GM18505 (cell line): ENCODE measurements at regions not wholly inside any gene's neighbourhood (a gene's known extent, or its start where the extent isn't known, plus 50 kb on each side); places are given as distances from the start of the nearest gene placed in this dataset.

Source experiments
- ATAC-seq: cut with Tn5 transposase; IDR thresholded peaks from one replicate; pipeline ENCODE4 v1.9.1; 2021; ENCODE audit not compliant: unreplicated experiment
- POLR2A ChIP-seq: IDR thresholded peaks from 4 replicates; pipeline ENCODE4 v1.6.1; 2011; ENCODE audit warnings: borderline replicate concordance; ENCODE audit not compliant: insufficient read depth, insufficient read length; ENCODE audit errors: extremely low read depth

GRCh38 chr9:87107072-87107471 lies 159.8 kb upstream of the GAS1 start:
- no peak for ATAC-seq
- TF ChIP-seq POLR2A = no peak

DNA sequence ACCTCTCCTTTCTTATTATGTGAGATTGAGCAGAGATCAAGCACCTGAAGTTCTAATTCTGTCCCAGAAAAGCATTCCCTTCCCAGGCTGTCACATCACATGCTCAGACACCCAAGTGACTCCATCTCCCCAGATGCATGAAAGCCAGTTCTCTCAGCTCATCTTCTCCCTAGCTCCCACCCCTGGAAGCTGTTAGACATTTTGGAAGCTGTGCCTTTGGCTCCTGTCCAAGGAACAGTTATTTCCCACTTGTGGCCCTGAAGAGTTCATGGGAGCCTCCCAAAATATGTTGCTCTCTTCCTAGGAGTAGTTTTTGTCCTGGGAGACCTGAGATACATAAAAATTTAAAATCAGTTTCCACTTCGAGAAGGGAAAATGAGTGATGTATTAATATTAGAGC lies 161.4 kb upstream of the GAS1 start:
- no peak for ATAC-seq
- TF ChIP-seq POLR2A = no peak

GRCh38 chr9:87109231-87109631 lies 161.9 kb upstream of the GAS1 start:
- no peak for ATAC-seq
- TF ChIP-seq POLR2A = no peak

DNA sequence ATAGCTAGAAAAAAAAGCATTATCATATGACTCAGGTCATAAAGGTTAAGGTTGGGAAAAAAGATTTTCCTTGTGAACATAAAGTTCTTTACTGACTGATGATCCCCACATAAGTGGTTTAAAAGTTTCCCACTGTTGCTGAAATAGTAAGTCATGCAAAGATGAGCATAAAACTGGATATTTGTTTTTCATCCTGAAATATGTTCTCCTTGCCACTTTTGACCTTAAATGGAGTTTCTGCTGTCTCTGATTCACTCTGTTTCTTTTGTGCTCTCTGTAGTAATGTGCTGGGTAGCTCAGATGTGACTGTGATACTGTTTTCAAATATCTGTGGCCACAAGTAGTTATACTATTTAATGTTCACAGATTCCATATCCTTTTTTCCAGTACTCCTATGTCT lies 162.5 kb upstream of the GAS1 start:
- no peak for TF ChIP-seq POLR2A
- no peak for ATAC-seq

GRCh38 chr9:87111010-87111409 lies 163.7 kb upstream of the GAS1 start:
- ATAC-seq = no peak
- no peak for TF ChIP-seq POLR2A

DNA sequence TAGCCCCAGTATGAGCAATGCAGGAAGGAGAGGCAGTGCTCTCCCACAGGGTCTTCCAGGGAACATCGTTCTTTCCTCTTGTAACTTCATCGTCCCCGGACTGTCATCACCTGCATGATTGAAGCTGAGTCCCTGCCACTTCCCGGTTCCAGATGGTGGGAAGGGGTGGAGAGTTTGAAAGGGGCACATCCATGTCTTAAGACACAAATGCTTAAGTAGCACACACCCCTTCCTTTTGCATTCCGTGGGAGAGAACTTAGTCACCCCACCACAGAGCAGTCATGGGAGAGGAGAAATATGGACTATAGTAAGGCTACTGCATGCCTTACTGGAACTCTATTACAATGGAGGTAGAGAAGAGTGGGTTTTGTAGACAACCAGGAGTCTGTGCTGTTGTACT lies 165.3 kb upstream of the GAS1 start:
- no peak for TF ChIP-seq POLR2A
- ATAC-seq = no peak

- TF ChIP-seq POLR2A = no peak
- ATAC-seq = no peak
Observed at GRCh38 chr9:87113874-87114273, 166.6 kb upstream of the GAS1 start.

GRCh38 chr9:87115785-87116184 lies 168.5 kb upstream of the GAS1 start:
- no peak for ATAC-seq
- no peak for TF ChIP-seq POLR2A

DNA sequence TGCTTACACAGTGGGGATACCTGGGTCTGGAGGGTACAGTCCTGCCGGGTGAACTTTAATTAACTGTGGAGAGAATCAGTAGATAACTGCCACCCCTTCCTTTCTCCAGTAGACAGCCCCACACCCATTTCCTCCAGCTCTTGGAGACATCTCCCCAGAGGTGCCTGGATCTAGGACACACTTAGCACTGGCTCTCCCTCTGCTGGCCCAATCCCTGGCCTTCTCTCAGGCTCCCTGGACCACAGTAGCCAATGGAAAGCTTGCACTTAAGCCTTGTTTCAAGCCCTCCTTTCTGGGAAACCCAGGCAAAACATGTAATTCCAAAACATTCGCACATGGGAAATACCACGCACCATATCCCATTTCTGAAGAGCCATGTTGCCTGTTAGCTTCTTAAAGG lies 169.2 kb upstream of the GAS1 start:
- no peak for TF ChIP-seq POLR2A
- no peak for ATAC-seq

- no peak for TF ChIP-seq POLR2A
- ATAC-seq = no peak
Observed at GRCh38 chr9:87118594-87118993, 171.3 kb upstream of the GAS1 start.

DNA sequence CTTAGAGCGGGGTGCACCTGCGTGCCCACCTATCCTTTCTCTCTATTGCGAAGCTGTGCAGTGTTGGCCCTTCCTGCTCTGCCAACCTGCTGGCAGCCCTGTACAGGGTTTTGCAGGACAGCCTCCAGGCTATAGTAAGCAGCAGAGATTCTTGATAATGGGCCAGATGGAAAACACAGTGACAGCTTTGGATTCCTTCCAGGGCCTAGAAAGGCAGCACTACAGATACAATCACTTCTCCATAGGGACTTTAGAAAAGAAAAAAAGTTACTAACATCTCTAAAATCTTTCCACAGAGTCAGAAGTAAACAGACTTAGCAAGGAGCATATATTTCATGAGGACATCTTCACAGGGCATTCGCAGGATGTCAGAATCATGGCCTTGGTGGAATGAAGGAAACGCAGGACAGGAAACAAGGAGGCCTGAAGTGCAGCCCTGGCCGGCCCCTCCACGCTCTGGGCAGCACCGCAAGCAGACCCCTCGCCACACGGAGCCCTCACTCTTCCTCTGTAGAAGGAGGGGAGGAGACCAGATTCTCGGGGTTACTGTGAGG lies 172.1 kb upstream of the GAS1 start:
- no peak for ATAC-seq
- no peak for TF ChIP-seq POLR2A

DNA sequence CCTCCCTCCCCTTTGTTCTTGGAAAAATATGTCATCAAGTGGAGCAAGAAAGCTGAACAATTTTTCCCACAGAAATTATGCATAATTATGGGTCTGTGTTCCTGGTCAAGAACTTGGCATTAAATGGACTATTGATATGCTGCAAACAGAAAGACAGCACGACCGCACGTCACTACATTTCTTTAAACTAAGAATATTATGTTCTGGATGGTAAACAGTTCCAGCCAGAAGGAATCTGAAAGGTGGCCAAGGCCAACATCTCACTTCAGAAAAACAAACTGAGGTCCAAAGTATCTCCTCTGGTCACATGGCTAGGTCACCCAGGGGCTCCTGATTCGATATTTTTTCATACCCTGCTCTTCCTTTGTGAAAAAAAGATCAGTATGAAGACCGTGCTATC lies 173.3 kb upstream of the GAS1 start:
- TF ChIP-seq POLR2A = no peak
- no peak for ATAC-seq

DNA sequence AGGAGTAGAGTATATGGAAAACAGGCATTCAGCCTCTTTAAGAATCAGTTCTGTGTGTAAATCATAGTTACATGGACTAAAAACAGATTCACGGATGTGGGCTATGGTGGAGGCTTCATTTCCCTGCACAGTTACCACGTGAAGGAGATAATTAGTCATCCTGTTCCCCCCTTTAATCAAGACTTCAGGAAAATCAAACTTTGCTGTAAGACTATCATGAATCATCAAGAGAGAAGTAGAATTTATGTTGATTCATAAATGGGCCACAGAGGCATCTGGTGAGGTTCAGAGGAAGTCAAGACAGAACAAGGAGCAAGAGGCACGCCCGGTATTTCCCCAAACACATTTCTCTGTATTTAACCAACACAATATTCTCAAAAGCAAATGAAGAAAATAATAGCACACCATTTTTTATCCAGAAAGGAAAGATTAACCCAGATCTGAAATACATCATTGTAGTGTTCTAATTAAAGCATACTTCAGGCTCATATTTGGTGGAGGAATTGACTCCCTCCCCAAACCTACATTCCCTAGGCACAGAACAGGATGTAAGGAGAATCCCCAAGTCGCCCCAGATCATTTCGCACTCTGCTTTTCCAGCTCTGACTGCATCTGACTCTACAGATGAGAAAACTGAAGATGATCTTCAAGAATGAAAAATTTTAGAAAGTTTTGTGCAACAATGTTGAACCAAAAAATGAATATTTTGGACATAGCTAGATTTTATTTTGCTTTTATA lies 175.8 kb upstream of the GAS1 start:
- no peak for ATAC-seq
- no peak for TF ChIP-seq POLR2A

- ATAC-seq = no peak
- no peak for TF ChIP-seq POLR2A
Observed at GRCh38 chr9:87123830-87124229, 176.5 kb upstream of the GAS1 start.
